HEK293T (cell line): ENCODE measurements at regions not wholly inside any gene's neighbourhood (a gene's known extent, or its start where the extent isn't known, plus 50 kb on each side); places are given as distances from the start of the nearest gene placed in this dataset.

ENCODE experiments used
- BHLHE40 ChIP-seq: fragments of 450-650 bp; IDR thresholded peaks from 2 replicates; pipeline ENCODE4 v1.6.1; 2016; ENCODE audit warnings: mild to moderate bottlenecking, moderate library complexity, borderline replicate concordance
- ELF4 ChIP-seq: fragments of 450-650 bp; IDR thresholded peaks from 2 replicates; pipeline ENCODE4 v1.6.1; 2017; ENCODE audit warnings: antibody characterized with exemption
- FOXK2 ChIP-seq: fragments of 450-650 bp; IDR thresholded peaks from 2 replicates; pipeline ENCODE4 v1.6.1; 2016; ENCODE audit warnings: mild to moderate bottlenecking
- FOXM1 ChIP-seq: fragments of 450-650 bp; IDR thresholded peaks from 2 replicates; pipeline ENCODE4 v1.6.1; 2017; ENCODE audit warnings: mild to moderate bottlenecking, borderline replicate concordance
- HDGF ChIP-seq: fragments of 450-650 bp; IDR thresholded peaks from 2 replicates; pipeline ENCODE4 v1.6.1; 2017; ENCODE audit warnings: antibody characterized with exemption, borderline replicate concordance
- L3MBTL2 ChIP-seq: fragments of 450-650 bp; conservative IDR thresholded peaks from 2 replicates; pipeline ENCODE4 v1.6.1; 2016; ENCODE audit warnings: mild to moderate bottlenecking
- PKNOX1 ChIP-seq: fragments of 450-650 bp; IDR thresholded peaks from 2 replicates; pipeline ENCODE4 v1.6.1; 2016
- SP1 ChIP-seq: fragments of 450-650 bp; IDR thresholded peaks from 2 replicates; pipeline ENCODE4 v1.6.1; 2017
- SUZ12 ChIP-seq: fragments of 450-650 bp; IDR thresholded peaks from 2 replicates; pipeline ENCODE4 v1.6.1; 2016; ENCODE audit warnings: mild to moderate bottlenecking
- TARDBP ChIP-seq: fragments of 450-650 bp; IDR thresholded peaks from 2 replicates; pipeline ENCODE4 v1.6.1; 2016
- ZNF384 ChIP-seq: fragments of 450-650 bp; IDR thresholded peaks from 2 replicates; pipeline ENCODE4 v1.6.1; 2016

- TF ChIP-seq BHLHE40, result no peak
- TF ChIP-seq SUZ12, result no peak
- no peak for TF ChIP-seq SP1
- TF ChIP-seq FOXK2, result no peak
- TF ChIP-seq ZNF384, result no peak
- no peak for TF ChIP-seq TARDBP
- no peak for TF ChIP-seq L3MBTL2
- TF ChIP-seq ELF4, result no peak
- TF ChIP-seq FOXM1, result no peak
- no peak for TF ChIP-seq PKNOX1
- TF ChIP-seq HDGF, result no peak
These were observed 139.9 kb upstream of the TSHZ2 start for GRCh38 chr20:52832151-52832774.
